NCI-H774 (cell line): ENCODE measurements at regions not wholly inside any gene's neighbourhood (a gene's known extent, or its start where the extent isn't known, plus 50 kb on each side); places are given as distances from the start of the nearest gene placed in this dataset.

ENCODE experiments used
- DNase-seq: peaks from one replicate; lab custom pipeline; 2025; lab: John Stamatoyannopoulos, UW

- DNase-seq: no peak
These were observed 439.6 kb upstream of the REG3G start for GRCh38 chr2:78585871-78586270.

- DNase-seq: no peak
These were observed 439.2 kb upstream of the REG3G start for GRCh38 chr2:78586316-78586715.

GRCh38 chr2:78589871-78590270, 435.6 kb upstream of the REG3G start:
- DNase-seq: no peak

GRCh38 chr2:78592491-78592890, 433.0 kb upstream of the REG3G start:
- DNase-seq: no peak

- no peak for DNase-seq
These were observed 424.4 kb upstream of the REG3G start for GRCh38 chr2:78601113-78601512.

- no peak for DNase-seq
These were observed 422.6 kb upstream of the REG3G start for GRCh38 chr2:78602862-78603261.

- no peak for DNase-seq
These were observed 418.6 kb upstream of the REG3G start for GRCh38 chr2:78606895-78607294.

GRCh38 chr2:78614726-78615125, 410.8 kb upstream of the REG3G start:
- no peak for DNase-seq

- DNase-seq: no peak
These were observed 409.5 kb upstream of the REG3G start for GRCh38 chr2:78615956-78616355.

GRCh38 chr2:78634425-78634824, 391.1 kb upstream of the REG3G start:
- DNase-seq: no peak

- DNase-seq: no peak
These were observed 380.6 kb upstream of the REG3G start for GRCh38 chr2:78644854-78645253.

- no peak for DNase-seq
These were observed 378.8 kb upstream of the REG3G start for GRCh38 chr2:78646533-78647364.

- DNase-seq: no peak
These were observed 376.9 kb upstream of the REG3G start for GRCh38 chr2:78648558-78648957.

- DNase-seq: no peak
These were observed 370.6 kb upstream of the REG3G start for GRCh38 chr2:78654941-78655340.

- no peak for DNase-seq
These were observed 348.4 kb upstream of the REG3G start for GRCh38 chr2:78676921-78677696.

- no peak for DNase-seq
These were observed 347.7 kb upstream of the REG3G start for GRCh38 chr2:78677774-78678173.

- no peak for DNase-seq
These were observed 344.1 kb upstream of the REG3G start for GRCh38 chr2:78681386-78681785.

GRCh38 chr2:78682781-78683180, 342.7 kb upstream of the REG3G start:
- DNase-seq: no peak

- DNase-seq: no peak
These were observed 338.8 kb upstream of the REG3G start for GRCh38 chr2:78686625-78687153.

- DNase-seq: no peak
These were observed 325.8 kb upstream of the REG3G start for GRCh38 chr2:78699696-78700095.

- no peak for DNase-seq
These were observed 324.0 kb upstream of the REG3G start for GRCh38 chr2:78701546-78701945.

GRCh38 chr2:78707776-78708386, 317.6 kb upstream of the REG3G start:
- no peak for DNase-seq
